Fibroblast of skin of back (primary cell): ENCODE measurements at regions not wholly inside any gene's neighbourhood (a gene's known extent, or its start where the extent isn't known, plus 50 kb on each side); places are given as distances from the start of the nearest gene placed in this dataset.
"Not testable (repeated sequence)": the region's sequence is repeated elsewhere in the genome, so short reads cannot be mapped to it uniquely, and the experiment has no call there.

Experiments used
- DNase-seq: peaks from one replicate; pipeline ENCODE4 v3.0.0-alpha.2; 2013

DNA sequence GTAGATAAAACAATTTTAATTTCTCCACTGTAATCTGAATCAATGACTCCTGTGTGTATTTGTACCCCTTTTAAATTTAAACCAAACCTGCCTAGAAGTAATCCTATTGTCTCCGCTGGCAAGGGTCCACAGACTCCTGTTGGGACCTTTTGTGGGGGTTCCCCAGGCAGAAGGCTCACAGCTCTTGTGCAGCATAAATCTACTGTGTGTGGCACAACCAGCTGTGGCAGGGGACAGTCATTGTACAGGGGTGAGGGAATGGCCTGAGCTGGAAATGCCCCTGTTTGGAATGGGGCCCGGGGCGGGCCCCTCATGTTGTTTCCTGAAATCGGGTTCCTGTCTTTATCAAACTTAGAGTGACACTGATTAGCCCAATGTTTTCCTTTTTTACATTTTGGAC is 318.2 kb upstream of the FAM98A start:
- DNase-seq: no peak

- DNase-seq: no peak
These were observed 314.0 kb upstream of the FAM98A start for GRCh38 chr2:33913071-33913616.

DNA sequence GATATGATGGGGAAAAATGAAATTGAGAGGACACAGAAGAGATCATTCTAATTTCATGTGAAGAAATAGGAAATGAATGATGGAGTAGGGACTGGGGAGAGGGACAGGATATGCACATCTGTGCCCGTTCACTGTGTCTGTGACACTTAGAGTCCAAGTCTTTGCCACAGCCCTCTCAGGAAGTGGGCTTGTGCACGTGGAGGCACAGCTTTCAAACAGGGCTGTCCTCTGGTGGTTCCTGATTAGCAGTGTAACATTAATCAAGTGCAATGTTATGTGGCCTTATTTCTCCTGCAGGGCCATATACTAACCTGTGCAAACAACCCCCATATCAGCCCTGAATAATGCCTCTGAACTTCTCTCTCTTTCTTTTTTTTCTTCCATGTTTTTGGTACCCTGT is 312.2 kb upstream of the FAM98A start:
- no peak for DNase-seq

DNA sequence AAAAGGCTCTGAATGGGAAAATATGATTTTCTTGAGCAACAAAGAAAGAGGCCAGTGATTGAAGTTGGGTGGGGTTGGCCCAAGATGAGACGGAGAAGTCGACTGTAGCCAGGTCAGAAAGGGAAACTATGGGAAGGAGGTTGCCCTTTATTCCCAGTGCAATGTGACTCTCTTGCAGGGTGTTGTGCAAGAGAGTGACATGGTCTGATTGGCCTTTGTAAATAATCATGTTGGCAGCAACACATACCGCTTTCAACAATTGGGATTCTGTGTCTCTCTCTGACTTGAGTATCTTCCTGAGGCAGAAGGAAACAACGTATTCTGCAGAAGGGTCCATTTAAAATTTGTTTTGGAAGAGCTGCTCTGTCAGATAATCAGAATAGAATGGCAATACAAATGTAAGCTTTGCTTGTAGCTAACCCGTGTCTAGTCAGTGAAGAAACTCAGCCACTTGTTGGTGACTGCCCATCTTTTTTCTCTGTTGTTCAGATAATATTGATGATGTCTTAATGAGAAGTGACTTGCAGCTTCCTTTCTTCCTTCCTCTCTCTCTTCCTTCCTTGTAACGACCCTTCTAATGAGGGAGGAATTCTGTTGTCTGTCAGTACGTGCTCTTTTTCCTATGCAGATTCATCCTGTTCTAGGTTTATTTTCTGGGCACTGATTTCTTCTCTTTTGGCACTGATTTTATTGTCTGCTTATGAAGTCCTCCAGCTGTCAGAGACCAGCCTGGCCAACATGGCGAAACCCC is 311.0 kb upstream of the FAM98A start:
- DNase-seq: no peak

- DNase-seq: no peak
These were observed 308.8 kb upstream of the FAM98A start for GRCh38 chr2:33907866-33908265.

DNA sequence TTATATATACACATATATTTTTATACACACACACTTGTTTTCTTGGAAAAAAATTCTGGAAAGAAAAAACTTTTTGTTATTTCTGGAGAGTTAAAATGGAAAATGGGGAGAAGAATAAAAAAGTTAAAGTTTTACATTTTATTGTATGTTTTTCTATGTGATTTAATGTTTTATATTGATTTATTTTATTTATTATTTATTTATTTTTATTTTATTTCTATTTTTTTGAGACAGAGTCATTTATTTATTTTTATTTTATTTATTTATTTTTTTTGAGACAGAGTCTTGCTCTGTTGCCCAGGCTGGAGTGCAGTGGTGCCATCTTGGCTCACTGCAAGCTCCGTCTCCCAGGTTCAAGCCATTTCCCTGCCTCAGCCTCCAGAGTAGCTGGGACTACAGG is 307.0 kb upstream of the FAM98A start:
- not testable (repeated sequence) for DNase-seq

GRCh38 chr2:33904801-33905200 is 305.7 kb upstream of the FAM98A start:
- DNase-seq: no peak

DNA sequence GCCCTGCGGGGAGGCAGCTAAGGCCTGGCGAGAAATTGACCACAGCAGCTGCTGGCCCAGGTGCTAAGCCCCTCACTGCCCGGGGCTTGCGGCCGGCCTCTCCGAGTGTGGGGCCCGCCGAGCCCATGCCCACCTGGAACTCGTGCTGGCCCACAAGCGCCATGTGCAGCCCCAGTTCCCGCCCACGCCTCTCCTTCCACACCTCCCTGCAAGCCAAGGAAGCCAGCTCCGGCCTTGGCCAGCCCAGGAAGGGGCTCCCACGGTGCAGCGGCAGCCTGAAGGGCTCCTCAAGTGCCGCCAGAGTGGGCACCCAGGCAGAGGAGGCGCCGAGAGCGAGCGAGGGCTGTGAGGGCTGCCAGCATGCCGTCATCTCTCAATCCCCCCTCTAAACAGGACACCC is 304.6 kb upstream of the FAM98A start:
- no peak for DNase-seq

- no peak for DNase-seq
These were observed 304.1 kb upstream of the FAM98A start for GRCh38 chr2:33903215-33903614.

DNA sequence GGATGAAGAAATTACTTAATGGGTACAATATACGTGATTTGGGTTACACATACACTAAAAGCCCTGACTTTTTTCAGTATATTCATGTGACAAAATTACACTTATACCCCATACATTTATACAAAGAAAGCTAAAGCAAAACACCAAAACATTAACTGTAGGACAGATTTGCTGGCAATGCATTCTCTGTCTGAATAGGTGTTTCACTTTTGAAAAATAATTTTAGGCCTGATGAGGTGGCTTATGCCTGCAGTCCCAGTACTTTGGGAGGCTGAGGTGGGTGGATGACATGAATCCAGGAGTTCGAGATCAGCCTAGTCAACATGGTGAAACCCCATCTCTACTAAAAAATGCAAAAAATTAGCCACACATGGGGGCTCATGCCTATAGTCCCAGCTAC is 301.5 kb upstream of the FAM98A start:
- DNase-seq: no peak

DNA sequence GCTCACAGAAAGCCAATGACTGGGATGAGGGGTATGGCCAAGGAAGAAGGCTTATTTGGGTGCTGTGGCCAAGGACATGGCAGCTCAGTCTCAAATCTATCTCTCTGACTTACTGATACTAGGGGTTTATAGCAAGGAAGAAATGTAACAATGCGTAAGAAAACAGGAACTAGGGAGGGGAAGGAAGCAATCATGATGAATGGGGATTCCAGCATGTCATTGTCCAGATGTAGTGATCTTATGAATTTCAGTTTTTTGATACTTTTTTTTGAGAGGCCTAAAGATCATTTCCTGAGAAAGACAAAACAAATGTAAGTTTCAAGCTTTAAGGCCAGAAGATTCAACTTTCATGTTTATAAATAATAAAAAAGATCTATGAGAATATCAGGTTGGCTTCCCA is 298.6 kb upstream of the FAM98A start:
- DNase-seq: no peak

DNA sequence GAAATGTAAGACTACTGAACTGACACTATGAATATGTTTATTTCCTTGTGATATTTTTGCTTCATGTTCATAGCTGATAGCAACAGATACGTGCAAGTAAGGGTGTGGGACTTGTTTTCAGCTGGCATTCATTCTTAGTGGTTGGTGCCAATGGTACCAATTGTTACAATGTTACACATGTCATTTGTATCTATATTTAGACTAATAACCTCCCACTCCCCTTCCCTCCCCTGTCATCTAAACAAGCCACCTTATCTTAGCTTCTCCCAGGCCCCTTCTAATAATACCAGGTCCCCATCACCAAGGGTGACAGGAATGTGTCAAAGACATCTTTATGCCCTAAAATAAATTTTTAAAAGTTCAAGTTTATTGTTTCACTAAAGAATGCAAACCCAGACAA is 294.7 kb upstream of the FAM98A start:
- DNase-seq: no peak

- DNase-seq: no peak
These were observed 292.5 kb upstream of the FAM98A start for GRCh38 chr2:33891616-33892015.

DNA sequence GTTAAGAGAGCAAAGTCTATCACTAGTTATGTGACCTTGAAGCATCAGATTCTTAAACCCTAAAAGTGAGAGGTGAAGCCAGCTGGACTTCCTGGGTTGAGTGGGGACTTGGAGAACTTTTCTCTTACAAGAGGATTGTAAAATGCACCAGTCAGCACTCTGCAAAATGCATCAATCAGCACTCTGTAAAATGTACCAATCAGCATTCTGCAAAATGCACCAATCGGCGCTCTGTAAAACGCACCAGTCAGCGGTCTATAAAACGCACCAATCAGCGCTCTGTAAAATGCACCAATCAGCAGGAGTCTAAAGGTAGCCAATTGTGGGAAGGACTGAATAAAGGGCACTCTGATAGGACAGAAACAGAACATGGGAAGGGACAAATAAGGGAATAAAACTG is 291.6 kb upstream of the FAM98A start:
- DNase-seq: no peak

- no peak for DNase-seq
These were observed 278.4 kb upstream of the FAM98A start for GRCh38 chr2:33877348-33878016.

DNA sequence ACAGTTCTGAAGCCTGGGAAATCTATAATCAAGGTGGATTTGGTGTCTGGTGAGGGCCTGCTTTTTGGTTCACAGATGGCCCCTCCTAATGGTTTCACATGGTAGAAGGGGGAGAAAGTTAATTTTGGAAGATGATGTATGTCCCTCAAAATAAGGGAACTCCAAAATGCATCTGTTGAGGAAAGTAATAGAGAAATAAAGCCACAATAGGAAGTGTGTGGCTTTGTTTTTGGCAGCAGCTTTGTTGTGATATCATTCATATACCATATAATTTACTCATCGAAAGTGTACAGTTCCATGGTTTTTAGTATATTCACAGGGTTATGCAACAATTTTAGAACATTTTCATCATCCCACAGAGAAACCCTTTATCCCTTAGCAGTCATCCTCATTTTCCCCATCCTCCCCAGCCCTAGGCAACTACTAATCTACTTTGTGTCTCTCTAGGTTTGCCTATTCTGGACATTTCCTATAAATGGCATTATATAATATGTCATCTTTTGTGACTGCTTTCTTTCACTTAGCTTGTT is 274.0 kb upstream of the FAM98A start:
- no peak for DNase-seq

GRCh38 chr2:33859811-33860461 is 260.8 kb upstream of the FAM98A start:
- DNase-seq: no peak

- no peak for DNase-seq
These were observed 260.1 kb upstream of the FAM98A start for GRCh38 chr2:33859176-33859575.

DNA sequence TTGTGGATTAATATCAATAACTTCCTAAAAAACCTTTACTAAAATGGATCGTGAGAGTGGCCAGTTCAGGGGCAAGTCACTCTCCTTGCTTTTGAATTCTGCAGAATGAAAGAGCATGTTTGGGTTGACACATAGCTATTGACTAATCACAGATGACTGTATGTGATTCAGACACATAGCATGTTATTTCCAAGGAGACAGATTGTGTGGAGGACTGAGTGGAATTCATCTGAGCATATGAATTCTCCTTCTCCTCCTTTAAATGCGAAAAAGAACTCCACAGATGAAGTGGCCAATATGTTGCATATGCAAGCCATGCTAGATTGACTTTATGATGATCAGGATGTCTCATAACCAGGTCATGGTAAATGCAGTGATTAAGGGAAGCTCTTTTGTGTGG is 249.4 kb upstream of the FAM98A start:
- DNase-seq: peak; percentile 86

DNA sequence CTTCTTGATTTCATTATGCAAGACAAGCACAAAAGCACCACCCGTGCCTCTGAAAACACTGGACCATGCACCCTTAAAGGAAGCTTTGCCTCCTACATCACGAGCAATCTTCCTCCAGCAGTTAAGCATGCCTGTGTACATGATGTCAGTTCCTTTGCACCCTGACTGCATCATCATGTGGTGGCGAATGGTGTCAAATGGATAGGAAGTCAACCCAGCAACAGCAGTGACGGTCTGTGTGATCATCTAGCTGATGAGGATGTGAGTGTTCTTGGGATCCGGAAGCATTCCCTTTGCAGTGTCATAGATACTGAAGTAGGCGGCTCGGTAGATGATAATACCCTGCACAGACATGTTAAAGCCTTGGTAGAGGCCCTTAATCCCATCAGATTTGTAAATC is 240.7 kb upstream of the FAM98A start:
- no peak for DNase-seq

DNA sequence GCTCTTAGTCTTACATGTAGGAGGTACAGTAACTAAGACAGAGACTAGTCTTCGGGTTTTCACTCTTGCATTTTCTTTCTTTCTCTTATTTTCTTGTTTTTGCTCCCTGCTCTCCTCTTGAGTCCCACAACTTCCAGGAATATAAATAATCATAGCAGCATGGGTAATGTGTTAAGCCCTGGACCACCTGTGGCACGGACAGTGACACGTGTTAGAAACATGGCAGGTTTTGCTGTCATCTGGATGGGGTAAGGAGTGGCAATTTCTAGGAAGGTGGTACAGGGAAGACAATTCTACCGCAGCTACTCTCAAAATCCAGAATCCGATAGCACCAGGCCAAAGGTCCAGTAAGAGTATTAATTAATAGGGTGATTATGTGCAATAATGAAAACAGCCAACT is 237.5 kb upstream of the FAM98A start:
- DNase-seq: no peak

- DNase-seq: no peak
These were observed 236.8 kb upstream of the FAM98A start for GRCh38 chr2:33835911-33836310.

- no peak for DNase-seq
These were observed 223.9 kb upstream of the FAM98A start for GRCh38 chr2:33822964-33823363.
